ENCODE measurements at regions not wholly inside any gene's neighbourhood (a gene's known extent, or its start where the extent isn't known, plus 50 kb on each side); places are given as distances from the start of the nearest gene placed in this dataset.

DNA sequence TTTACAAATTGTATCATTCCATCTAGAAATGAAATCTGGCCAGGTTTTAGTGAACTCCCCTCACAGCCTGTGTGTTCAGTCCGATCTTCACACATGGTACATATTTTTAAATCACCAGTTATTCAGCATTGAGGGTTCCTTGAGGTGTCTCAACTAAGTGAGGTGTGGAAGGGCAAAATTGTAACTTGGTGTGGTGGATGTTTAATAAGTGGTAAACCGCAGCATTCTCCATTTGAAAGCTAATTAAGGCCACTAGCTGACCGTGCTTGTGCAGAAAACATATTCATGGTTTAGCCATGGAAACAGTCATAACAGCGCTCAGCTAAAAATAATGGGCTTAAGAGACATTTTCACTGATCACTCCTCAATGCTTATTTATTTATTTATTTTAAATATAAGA is 786.2 kb upstream of the FANCL start:
- in situ Hi-C loops (cut with HindIII; ENCODE audit: low pct_unique_long_range_greater_than_20kb, low sequenced_read_pairs), result no loop called here
- DNase-seq (ENCODE audit: low read depth, low spot score), result no peak

DNA sequence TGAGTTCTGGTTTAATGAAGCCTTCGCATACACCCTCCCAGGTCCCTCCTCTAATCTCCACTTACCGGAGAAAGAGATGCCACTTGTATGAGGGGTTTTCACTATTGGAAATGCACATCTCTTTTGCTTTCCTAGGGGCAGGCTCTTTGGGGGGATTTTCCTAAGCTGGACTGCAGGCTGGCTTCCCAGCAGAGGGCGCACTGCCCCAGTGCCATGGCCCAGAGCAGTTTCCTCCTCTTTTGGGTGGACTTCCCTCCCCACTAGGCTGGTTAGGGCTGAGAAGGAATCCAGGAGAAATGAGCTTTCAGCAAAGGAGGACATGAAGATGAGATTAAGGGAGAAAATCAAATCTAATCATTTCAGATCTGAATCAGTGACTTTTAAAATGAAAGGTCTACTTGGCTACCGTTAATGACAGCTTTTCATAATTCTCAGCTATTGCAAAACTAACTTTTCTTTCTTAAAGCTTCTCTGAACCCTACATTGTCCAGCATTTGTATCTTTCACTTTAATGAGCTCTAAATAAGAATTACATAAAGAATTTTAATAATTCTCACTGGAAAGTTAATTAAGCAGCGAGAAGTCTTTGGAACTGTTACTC is 784.1 kb upstream of the FANCL start:
- peak; percentile 70 for DNase-seq (ENCODE audit: low read depth, low spot score)
- in situ Hi-C loops (cut with HindIII; ENCODE audit: low pct_unique_long_range_greater_than_20kb, low sequenced_read_pairs), result no loop called here

DNA sequence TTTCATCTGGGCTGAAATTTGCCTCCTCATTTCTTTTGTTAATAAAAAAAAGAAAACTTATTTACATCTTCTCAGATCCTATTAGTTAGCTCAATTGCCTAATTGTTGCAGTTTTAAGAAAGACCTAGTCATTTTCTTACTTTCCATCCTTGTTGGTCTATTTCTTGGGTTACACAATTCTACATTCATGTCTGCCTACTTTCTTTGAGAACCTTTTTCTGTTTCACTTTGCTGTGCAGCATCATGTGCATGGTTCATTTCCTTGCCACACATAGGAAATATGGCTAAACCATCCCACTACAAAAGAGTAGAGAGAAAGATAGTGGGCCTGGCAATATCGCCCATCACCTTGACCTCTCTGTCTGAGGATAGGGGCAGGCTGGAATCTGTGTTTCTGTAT is 780.7 kb upstream of the FANCL start:
- no peak for DNase-seq (ENCODE audit: low read depth, low spot score)
- in situ Hi-C loops (cut with HindIII; ENCODE audit: low pct_unique_long_range_greater_than_20kb, low sequenced_read_pairs), result no loop called here

GRCh38 chr2:59019566-59020159 is 778.5 kb upstream of the FANCL start:
- no peak for DNase-seq (ENCODE audit: low read depth, low spot score)
- in situ Hi-C loops (cut with HindIII; ENCODE audit: low pct_unique_long_range_greater_than_20kb, low sequenced_read_pairs), result no loop called here

DNA sequence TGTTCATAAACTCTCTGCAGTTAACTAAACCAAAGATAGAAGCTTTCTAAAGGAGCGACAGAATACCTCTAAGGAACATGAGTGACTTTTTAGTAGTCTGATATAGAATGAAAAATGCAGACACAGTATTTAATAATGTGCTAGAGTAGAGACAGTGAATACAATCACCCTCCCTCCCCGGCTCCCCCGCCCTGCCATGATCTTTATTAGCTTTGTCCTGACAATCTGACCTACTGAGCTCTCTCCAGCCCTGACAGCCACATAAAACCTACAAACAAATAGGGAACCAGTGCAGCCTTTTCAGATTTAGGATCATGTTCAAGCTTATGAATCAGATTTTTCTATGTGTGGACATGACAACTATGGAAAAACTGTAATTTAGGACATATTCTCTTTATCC is 777.6 kb upstream of the FANCL start:
- in situ Hi-C loops (cut with HindIII; ENCODE audit: low pct_unique_long_range_greater_than_20kb, low sequenced_read_pairs), result no loop called here
- DNase-seq (ENCODE audit: low read depth, low spot score), result no peak

- no peak for DNase-seq (ENCODE audit: low read depth, low spot score)
- in situ Hi-C loops (cut with HindIII; ENCODE audit: low pct_unique_long_range_greater_than_20kb, low sequenced_read_pairs), result no loop called here
These were observed 773.9 kb upstream of the FANCL start for GRCh38 chr2:59015027-59015426.

GRCh38 chr2:59012971-59013370 is 771.8 kb upstream of the FANCL start:
- in situ Hi-C loops (cut with HindIII; ENCODE audit: low pct_unique_long_range_greater_than_20kb, low sequenced_read_pairs), result no loop called here
- DNase-seq (ENCODE audit: low read depth, low spot score), result no peak

- in situ Hi-C loops (cut with HindIII; ENCODE audit: low pct_unique_long_range_greater_than_20kb, low sequenced_read_pairs), result no loop called here
- no peak for DNase-seq (ENCODE audit: low read depth, low spot score)
These were observed 771.1 kb upstream of the FANCL start for GRCh38 chr2:59012234-59012633.

DNA sequence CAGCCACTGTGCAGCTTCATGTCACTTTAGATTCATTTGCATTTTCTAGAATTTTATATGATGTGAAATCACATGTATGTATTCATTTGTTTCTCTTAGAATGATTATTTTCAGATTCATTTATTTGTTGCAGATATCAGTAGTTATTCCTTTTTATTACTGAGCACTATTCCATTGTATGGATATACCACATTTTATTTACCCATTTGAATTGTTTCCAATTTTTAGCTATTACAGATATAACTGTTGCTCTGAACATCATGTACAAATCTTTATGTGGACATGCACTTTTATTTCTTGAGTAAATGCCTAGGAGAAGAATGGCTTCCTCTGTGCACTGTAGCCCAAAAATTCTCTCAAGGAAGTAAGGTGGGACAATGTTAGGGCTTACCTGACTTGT is 767.8 kb upstream of the FANCL start:
- in situ Hi-C loops (cut with HindIII; ENCODE audit: low pct_unique_long_range_greater_than_20kb, low sequenced_read_pairs), result no loop called here
- no peak for DNase-seq (ENCODE audit: low read depth, low spot score)

DNA sequence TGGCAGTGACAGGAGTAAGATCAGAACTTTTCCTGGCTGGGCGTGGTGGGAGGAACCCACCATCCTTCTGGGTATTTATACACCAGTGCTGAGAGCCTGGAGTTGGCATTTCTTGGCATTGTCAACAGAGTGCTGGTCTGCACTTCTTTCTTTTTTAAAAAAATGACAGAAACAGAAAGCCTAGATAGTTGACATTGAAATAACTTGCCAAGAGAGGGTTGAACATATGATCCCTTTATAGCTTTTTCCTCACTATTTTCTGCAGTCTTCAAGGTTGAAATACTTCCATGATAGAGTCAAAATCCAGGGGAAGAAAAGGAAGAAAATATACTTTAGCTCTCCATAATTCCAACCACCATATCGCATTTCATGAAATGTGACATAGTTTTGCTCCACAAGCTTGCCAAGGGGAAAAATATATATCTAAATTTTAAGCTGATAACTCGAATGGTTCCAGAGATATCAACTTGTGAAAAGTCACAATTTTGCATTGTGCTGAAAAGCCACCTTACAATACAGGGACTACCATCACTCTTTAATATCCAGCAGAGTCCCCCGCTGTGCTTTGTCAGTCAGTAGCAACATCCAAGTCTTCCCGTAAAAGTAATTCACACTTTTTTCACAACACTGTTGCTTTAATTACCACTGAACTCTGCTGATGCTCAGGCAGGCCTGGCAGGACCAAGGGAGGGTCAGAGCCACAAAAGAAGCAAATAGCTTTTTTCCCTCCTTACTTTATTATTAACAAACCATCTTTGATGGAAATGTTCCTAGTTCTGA is 764.9 kb upstream of the FANCL start:
- no peak for DNase-seq (ENCODE audit: low read depth, low spot score)
- in situ Hi-C loops (cut with HindIII; ENCODE audit: low pct_unique_long_range_greater_than_20kb, low sequenced_read_pairs), result no loop called here

DNA sequence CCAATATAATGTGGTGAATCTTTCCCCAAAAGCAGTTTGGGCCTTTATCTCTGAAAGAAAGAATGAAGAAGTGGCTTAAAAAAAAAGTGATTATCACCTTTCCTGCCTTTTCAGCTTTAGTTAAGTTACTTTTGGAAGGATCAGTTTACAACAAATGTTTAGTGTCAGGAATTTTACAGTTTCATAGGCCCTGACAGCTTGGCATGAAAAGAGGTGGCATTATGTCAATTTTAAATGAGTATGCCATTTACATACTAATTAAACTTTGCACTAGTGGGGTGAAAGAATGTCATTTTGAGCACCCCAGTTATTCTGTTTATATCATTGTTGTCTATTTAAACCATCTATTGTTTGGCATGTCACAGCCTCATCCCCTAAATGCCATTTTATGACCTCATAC is 763.5 kb upstream of the FANCL start:
- DNase-seq (ENCODE audit: low read depth, low spot score), result no peak
- in situ Hi-C loops (cut with HindIII; ENCODE audit: low pct_unique_long_range_greater_than_20kb, low sequenced_read_pairs), result no loop called here

GRCh38 chr2:59000796-59001195 is 759.7 kb upstream of the FANCL start:
- in situ Hi-C loops (cut with HindIII; ENCODE audit: low pct_unique_long_range_greater_than_20kb, low sequenced_read_pairs), result no loop called here
- peak; percentile 13 for DNase-seq (ENCODE audit: low read depth, low spot score)

DNA sequence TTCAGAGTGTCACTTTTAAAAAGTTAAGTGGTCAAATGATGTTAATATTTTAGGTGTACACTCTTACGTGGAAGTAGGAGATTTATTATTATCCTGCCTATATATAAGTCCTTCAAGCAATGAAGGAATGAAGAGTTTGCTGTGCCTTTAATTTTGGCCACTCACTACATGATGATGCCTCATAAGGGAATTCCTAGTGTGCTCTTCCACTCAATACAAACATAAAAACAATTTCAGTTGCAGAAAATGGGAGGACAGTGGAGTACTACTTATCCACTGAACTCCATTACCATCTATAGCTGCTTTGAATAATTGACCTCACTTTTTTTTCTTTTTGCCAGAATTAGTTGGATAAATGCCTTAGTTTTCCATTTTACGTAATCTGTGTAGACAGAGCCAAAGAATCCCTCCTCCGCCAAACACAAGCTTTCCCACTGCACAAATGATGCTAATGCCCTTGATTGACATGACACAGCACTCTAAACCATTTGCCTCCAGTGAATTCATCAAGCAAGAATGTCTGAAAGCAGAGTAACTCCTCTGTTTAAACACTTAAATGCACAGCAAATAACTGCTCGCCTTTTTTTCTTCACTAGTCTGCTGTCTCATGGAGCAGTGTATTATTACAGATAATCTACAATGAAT is 751.1 kb upstream of the FANCL start:
- in situ Hi-C loops (cut with HindIII; ENCODE audit: low pct_unique_long_range_greater_than_20kb, low sequenced_read_pairs), result no loop called here
- DNase-seq (ENCODE audit: low read depth, low spot score), result no peak

DNA sequence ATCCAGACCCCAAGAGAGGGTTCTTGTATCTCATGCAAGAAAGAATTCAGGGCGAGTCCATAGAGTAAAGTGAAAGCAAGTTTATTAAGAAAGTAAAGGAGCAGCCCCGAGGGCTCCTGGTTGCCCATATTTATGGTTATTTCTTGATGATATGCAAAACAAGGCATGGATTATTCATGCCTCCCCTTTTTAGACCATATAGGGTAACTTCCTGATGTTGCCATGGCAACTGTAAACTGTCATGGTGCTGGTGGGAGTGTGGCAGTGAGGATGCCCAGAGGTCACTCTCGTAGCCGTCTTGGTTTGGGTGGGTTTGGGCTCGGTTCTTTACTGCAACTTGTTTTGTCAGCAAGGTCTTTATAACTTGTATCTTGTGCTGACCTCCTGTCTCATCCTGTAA is 750.2 kb upstream of the FANCL start:
- DNase-seq (ENCODE audit: low read depth, low spot score), result no peak
- in situ Hi-C loops (cut with HindIII; ENCODE audit: low pct_unique_long_range_greater_than_20kb, low sequenced_read_pairs), result no loop called here

- in situ Hi-C loops (cut with HindIII; ENCODE audit: low pct_unique_long_range_greater_than_20kb, low sequenced_read_pairs), result no loop called here
- DNase-seq (ENCODE audit: low read depth, low spot score), result no peak
These were observed 744.4 kb upstream of the FANCL start for GRCh38 chr2:58985541-58985940.

GRCh38 chr2:58984731-58985130 is 743.6 kb upstream of the FANCL start:
- DNase-seq (ENCODE audit: low read depth, low spot score), result no peak

GRCh38 chr2:58983111-58983510 is 742.0 kb upstream of the FANCL start:
- DNase-seq (ENCODE audit: low read depth, low spot score), result no peak
- in situ Hi-C loops (cut with HindIII; ENCODE audit: low pct_unique_long_range_greater_than_20kb, low sequenced_read_pairs), result no loop called here

More at GRCh38 chr2:58984731-58985130, 743.6 kb upstream of the FANCL start:
- in situ Hi-C loops (cut with HindIII; ENCODE audit: low pct_unique_long_range_greater_than_20kb, low sequenced_read_pairs), result no loop called here

GRCh38 chr2:58981237-58981636 is 740.1 kb upstream of the FANCL start:
- in situ Hi-C loops (cut with HindIII; ENCODE audit: low pct_unique_long_range_greater_than_20kb, low sequenced_read_pairs), result no loop called here
- DNase-seq (ENCODE audit: low read depth, low spot score), result no peak
